Epithelial cell of esophagus (primary cell): ENCODE measurements at regions not wholly inside any gene's neighbourhood (a gene's known extent, or its start where the extent isn't known, plus 50 kb on each side); places are given as distances from the start of the nearest gene placed in this dataset.

Source experiments
- DNase-seq: peaks from one replicate; pipeline ENCODE4 v3.0.0; 2010; ENCODE audit warnings: low read depth
- H3K4me3 ChIP-seq: 2 replicates; pipeline ENCODE4 v1.5.1; 2011; ENCODE audit warnings: mild to moderate bottlenecking, low read length, control low read depth
- TF ChIP-seq, protein P1 (sequence below): IDR thresholded peaks from 2 replicates; pipeline ENCODE4 v1.5.1; 2011; ENCODE audit warnings: low read depth, mild to moderate bottlenecking, low read length, control low read depth, inconsistent platforms; ENCODE audit not compliant: insufficient read depth; ENCODE audit errors: missing control alignments

GRCh38 chr6:126541806-126542491, 202.0 kb downstream of the CENPW start:
- TF ChIP-seq, protein P1, sequence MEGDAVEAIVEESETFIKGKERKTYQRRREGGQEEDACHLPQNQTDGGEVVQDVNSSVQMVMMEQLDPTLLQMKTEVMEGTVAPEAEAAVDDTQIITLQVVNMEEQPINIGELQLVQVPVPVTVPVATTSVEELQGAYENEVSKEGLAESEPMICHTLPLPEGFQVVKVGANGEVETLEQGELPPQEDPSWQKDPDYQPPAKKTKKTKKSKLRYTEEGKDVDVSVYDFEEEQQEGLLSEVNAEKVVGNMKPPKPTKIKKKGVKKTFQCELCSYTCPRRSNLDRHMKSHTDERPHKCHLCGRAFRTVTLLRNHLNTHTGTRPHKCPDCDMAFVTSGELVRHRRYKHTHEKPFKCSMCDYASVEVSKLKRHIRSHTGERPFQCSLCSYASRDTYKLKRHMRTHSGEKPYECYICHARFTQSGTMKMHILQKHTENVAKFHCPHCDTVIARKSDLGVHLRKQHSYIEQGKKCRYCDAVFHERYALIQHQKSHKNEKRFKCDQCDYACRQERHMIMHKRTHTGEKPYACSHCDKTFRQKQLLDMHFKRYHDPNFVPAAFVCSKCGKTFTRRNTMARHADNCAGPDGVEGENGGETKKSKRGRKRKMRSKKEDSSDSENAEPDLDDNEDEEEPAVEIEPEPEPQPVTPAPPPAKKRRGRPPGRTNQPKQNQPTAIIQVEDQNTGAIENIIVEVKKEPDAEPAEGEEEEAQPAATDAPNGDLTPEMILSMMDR = no peak
- no peak overlapping the region for H3K4me3 ChIP-seq
- no peak for DNase-seq

DNA sequence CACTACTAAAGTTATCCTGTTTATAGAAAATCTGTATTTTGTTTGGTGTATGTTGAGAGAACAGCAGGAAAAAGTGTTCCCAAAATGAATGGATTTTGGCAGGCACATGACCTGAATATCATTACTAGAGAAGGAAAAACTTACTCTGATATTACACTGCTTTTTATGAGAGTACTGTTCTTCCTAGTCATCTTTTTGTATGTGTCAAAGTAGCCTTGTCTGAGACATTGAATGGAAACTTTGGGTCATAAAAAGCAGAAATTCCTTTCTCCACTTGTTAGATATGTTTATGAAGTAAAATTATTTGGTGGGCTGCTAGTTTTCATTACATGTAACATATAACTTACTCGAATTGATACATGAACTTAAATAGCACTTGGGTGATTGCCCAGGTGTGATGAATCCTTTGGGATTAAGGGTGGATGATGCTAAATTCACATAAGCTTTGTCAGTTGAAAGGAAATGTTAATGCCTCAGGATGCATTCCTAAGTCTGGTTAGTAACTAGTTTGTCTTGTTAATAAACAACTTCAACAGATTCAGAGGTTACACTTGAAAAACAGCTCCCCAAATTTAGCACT, 206.7 kb downstream of the CENPW start:
- DNase-seq = peak; percentile 50
- TF ChIP-seq, protein P1 = no peak

DNA sequence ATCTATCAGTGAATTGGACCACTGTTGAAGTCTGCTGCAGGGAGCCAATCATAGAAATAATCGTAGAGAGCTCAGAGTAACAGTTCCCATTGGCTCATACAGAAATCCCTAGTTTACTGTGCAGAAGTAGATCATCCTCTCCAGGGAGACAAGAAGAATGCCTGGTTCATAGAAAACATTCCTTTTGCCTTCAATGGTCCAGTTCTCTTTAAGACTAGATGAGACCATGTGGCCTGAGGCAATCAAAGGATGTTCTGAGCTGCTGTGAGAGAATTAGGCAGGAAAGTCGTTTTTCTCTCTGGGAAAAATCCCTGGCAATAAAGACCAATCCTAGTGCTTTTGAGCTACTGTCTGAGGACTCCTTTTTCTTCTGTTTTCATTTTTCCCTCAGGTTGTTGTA, 208.4 kb downstream of the CENPW start:
- TF ChIP-seq, protein P1 = no peak
- no peak for DNase-seq
- no peak overlapping the region for H3K4me3 ChIP-seq

More for the DNA sequence above, 206.7 kb downstream of the CENPW start:
- H3K4me3 ChIP-seq = no peak overlapping the region

- TF ChIP-seq, protein P1 = no peak
- DNase-seq = no peak
- H3K4me3 ChIP-seq = no peak overlapping the region
Measured at GRCh38 chr6:126550323-126550722, 210.4 kb downstream of the CENPW start.

DNA sequence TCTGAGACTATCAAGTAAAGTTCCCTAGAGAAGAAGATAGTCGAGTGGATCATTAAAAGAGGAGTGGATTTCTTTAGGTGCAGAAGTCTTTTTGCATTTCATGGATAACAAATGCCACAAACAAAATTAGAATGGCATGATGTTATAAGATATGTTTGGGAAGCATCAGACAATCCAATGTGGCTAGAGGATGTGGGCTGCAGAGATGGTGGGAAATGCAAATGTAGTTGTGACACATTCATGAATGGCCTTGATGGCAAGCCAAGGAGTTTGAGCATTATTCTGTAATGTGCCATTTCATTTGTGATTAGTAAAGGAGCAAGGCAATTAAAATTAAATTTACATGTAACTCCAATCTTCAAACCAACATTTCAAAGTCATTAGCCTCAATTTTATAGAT, 211.9 kb downstream of the CENPW start:
- H3K4me3 ChIP-seq = no peak overlapping the region
- TF ChIP-seq, protein P1 = no peak
- DNase-seq = no peak

GRCh38 chr6:126553854-126554253, 213.9 kb downstream of the CENPW start:
- no peak for DNase-seq
- TF ChIP-seq, protein P1 = no peak
- H3K4me3 ChIP-seq = no peak overlapping the region

- DNase-seq = no peak
- no peak overlapping the region for H3K4me3 ChIP-seq
- TF ChIP-seq, protein P1 = no peak
Measured at GRCh38 chr6:126570507-126570906, 230.6 kb downstream of the CENPW start.
